HG02943 (cell line): ENCODE measurements at regions not wholly inside any gene's neighbourhood (a gene's known extent, or its start where the extent isn't known, plus 50 kb on each side); places are given as distances from the start of the nearest gene placed in this dataset.
"Not testable (repeated sequence)": the region's sequence is repeated elsewhere in the genome, so short reads cannot be mapped to it uniquely, and the experiment has no call there.

Experiments
- ATAC-seq: cut with Tn5 transposase; IDR thresholded peaks from one replicate; pipeline ENCODE4 v1.9.1; 2021; ENCODE audit warnings: mild to moderate bottlenecking, low read depth, moderate library complexity; ENCODE audit not compliant: unreplicated experiment

GRCh38 chrX:124680287-124680686 is 333.9 kb downstream of the SH2D1A start:
- no peak for ATAC-seq

- no peak for ATAC-seq
Measured at GRCh38 chrX:124690495-124690894, 344.1 kb downstream of the SH2D1A start.

DNA sequence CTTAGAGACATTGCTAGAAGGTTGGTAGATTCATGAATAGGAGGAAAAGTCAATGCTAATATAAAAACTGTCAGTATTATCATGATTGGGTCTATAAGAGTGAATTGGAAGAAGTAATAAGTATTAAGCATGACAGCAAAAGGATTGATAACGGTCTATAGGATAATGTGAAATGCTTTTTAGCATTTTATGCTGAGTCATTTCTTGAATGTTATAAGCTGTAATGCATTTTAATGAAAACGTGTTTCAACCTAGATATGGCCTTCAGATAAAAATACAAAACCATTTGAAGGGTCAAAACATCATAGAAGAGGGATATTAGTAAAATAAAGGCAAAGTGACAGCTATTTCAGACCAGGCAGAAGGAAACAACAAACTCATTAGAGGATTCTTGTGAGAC is 353.5 kb downstream of the SH2D1A start:
- ATAC-seq, result no peak

DNA sequence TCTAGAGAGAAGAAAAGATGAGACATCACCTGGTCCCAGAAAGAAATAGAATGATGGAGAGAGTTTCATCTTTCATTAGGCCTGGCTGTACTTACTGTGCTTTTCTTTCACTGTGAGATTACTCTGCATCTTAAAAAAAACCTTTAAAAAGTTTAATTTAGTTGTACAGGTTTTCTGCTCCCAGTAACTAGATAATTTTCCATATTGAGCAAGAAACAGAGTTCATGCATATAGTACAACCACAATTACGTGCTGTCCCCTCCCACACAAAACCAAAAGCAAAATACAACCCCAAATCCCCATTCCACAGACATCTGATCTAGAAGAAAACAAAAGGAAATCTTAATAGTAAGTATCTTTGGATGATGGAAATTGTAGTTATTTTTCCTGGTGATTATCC is 371.2 kb downstream of the SH2D1A start:
- no peak for ATAC-seq

DNA sequence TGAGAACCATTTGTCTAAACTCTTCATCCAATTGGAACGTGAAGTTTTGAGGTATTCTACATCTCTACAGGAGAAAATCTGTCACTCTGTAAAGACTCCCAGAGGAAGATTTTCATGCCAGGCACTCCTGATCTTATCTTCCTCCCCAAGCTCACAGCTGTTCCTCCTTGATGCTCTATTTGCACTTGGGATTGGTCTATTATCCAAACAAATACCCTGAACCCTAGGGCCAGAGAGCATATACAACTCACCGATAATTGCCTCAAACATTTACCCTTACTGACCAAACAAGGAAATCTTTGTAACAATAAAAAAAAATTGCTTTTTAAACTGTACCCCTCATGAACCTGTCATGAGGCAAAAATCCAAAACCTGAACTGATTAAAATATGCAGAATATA is 372.7 kb downstream of the SH2D1A start:
- ATAC-seq, result no peak

GRCh38 chrX:124720532-124720931 is 374.2 kb downstream of the SH2D1A start:
- no peak for ATAC-seq

GRCh38 chrX:124725502-124725901 is 379.1 kb downstream of the SH2D1A start:
- no peak for ATAC-seq

DNA sequence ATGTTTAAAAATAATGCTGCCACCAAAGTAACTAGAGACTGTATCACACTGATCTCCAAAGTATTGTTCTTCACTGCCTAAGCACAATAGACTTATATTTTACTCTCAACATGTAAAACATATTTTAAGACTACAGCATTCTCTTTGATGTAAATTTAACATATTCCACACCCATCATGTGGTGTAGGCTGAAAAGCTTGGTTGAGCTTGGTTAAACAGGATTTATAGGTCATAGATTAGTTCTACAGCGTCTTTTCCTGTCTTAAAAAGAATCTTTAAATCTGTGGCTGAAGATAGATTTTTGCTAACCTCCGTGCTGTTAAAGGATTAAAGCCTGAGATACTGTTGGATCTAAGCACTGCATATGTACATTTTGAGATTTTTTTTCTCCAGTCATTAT is 379.9 kb downstream of the SH2D1A start:
- no peak for ATAC-seq

GRCh38 chrX:124726881-124727280 is 380.5 kb downstream of the SH2D1A start:
- no peak for ATAC-seq

DNA sequence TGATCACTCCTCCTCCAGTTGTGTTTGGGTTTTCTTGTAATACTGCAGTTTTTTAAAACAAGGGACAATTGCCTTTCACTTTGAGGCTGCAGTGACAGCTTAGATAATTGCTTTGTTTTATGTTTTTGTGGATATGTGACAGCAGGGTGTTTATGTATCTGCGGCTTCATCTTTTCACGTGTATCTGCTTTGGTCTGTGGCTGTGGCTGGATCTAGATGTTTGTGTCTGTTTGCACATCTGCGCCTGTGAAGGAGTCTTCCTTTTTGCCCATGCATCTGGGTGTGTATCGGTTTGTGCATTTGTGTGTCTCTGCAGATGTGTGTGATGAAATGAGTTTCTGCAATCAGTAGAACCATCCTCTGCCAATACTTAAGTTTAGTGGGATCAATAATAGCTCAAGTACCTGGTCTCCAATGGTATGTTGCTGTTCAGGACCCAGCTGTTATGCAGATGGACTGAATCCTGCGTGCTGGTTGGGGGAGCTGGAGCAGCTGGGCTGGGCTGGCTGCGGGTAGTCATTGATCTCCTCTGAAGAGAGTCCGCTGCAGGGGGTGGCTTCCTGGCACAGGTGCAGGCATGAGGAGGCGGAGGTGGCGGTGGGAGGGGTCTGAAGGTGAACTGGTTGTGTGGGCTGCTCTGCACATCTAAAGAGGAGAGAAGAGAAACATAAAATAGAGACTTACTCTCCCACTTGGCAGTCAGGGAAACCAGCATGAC is 390.3 kb downstream of the SH2D1A start:
- ATAC-seq, result no peak

- no peak for ATAC-seq
Measured at GRCh38 chrX:124737771-124738170, 391.4 kb downstream of the SH2D1A start.

- ATAC-seq, result no peak
Measured at GRCh38 chrX:124747295-124747694, 400.9 kb downstream of the SH2D1A start.

DNA sequence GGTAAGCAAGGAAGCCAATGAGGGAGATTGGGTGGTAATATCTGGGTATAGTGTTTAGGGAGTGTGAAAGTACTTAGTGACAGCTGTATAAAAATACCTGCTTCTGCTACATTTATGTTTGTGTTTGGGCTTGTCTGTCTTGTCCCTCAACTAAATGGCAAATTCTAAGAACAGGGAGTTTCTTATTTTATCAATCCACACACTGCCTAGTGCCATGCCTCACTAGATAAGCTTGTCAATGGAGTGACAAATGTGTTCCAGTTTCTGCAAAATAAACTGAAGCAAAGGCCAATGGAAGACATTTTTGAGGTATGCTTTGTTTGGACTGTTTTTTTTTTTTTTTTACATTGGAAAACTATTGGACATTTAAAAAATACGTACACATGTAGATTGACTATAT is 418.0 kb downstream of the SH2D1A start:
- ATAC-seq, result no peak

DNA sequence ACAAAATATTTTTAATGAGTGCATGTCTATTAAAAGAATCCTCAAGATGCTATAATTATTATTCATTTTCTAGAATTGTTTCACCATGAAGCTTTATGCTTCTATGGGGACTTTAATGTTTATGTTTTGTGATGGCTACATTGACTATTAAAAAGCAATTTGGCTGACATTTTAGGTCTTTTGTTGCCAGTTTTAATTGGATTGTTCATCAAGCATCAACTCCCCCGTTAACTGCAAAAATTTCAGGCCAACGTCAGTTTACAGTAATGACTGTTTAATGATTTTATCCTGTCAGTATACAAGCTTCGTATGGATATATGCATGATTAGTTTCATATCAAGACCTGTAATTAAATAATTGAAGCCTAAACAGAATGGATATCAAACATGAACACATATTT is 422.8 kb downstream of the SH2D1A start:
- ATAC-seq, result no peak

DNA sequence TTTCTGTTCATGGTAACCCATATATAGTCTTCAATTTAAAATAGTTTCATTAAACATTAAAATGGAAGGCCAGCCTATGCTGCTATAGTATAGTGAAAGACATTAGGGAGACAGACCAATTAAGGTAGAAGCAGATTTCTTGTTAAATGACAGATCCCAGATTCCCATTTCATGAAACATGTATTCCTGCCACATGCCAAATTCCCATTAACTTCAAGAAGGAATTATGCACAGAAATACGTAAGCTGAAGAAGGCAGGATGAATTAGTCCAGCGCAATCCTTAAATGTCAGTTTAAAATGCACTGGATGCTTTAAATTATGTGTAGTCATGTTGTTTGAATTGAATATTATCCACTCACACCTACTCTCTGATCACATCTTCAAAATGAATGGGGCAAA is 424.9 kb downstream of the SH2D1A start:
- no peak for ATAC-seq

DNA sequence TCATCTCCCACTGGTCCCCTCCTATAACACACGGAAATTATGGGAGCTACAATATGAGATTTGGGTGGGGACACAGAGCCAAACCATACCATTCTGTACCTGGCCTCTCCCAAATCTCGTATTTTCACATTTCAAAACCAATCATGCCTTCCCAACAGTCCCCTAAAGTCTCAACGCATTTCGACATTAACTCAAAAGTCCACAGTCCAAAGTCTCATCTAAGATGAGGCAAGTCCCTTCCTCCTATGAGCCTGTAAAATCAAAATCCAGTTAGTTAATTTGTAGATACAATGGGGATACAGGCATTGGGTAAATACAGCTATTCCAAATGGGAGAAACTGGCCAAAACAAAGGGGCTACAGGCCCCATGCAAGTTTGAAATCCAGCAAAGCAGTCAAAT is 441.9 kb downstream of the SH2D1A start:
- not testable (repeated sequence) for ATAC-seq

- not testable (repeated sequence) for ATAC-seq
Measured at GRCh38 chrX:124789874-124790273, 443.5 kb downstream of the SH2D1A start.

- ATAC-seq, result no peak
Measured at GRCh38 chrX:124791492-124792095, 445.2 kb downstream of the SH2D1A start.

DNA sequence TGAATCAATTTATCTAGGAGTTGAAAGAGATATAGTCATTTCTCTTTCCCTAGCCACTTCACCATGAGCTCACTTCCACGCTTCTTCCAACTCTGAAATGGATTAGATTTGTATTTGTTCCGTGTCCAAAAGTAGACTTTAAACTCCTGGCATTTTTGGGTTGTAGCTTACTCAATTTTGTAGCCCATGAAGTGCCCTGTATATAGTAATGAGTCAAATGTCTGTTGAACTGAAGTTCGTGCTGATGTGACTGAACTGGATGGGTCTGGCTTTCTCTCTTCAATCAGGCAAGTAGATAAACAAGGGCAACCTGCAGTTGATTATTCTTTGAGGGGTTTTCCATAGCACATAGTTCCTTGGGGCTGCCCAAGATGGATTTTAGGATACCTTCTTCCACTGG is 450.6 kb downstream of the SH2D1A start:
- no peak for ATAC-seq

DNA sequence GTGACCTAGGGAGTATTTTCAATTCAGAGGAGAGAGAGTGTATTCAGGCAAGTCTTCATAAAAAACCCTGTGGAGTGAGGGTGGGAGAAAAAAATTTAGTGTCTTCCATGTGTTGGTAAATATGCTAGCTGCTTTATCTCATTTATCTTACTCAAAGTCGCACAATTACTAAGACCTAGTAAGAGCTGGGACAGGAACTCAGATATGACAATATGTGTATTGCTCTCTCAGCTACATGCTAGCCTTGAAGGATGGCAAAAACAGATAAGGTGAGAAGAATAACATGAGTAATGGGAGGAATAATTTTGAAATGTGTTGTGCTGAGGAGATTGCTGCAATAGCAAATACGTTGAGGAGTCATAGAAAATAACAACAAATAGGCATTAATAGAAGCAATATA is 458.6 kb downstream of the SH2D1A start:
- ATAC-seq, result no peak

GRCh38 chrX:124805486-124805885 is 459.1 kb downstream of the SH2D1A start:
- ATAC-seq, result no peak

- no peak for ATAC-seq
Measured at GRCh38 chrX:124814106-124814505, 467.7 kb downstream of the SH2D1A start.
